GM23248 (cell line): ENCODE measurements at regions not wholly inside any gene's neighbourhood (a gene's known extent, or its start where the extent isn't known, plus 50 kb on each side); places are given as distances from the start of the nearest gene placed in this dataset.
A peak's percentile ranks its signal among the peaks of the same experiment; 100 is the strongest.

Source experiments
- DNase-seq: peaks from one replicate; pipeline ENCODE4 v3.0.0-alpha.2; 2015
- H2AFZ ChIP-seq: fragments of 200-600 bp; sonication (generic); 2 replicates; pipeline ENCODE4 v1.6.1; 2016; ENCODE audit warnings: antibody characterized with exemption
- H3F3A ChIP-seq: fragments of 200-600 bp; sonication (generic); 2 replicates; pipeline ENCODE4 v1.6.1; 2016; ENCODE audit warnings: mild to moderate bottlenecking, antibody characterized with exemption, mixed run types; ENCODE audit not compliant: insufficient read depth
- H3K27ac ChIP-seq: fragments of 200-600 bp; sonication (generic); 2 replicates; pipeline ENCODE4 v1.5.1; 2016; ENCODE audit warnings: mild to moderate bottlenecking
- H3K27me3 ChIP-seq: fragments of 200-600 bp; sonication (generic); replicated peaks from 2 replicates; pipeline ENCODE4 v1.6.1; 2016; ENCODE audit warnings: mild to moderate bottlenecking; ENCODE audit not compliant: insufficient read depth
- H3K36me3 ChIP-seq: fragments of 200-600 bp; sonication (generic); 2 replicates; pipeline ENCODE4 v1.6.1; 2016; ENCODE audit warnings: low read depth, mild to moderate bottlenecking
- H3K4me1 ChIP-seq: fragments of 200-600 bp; sonication (generic); 2 replicates; pipeline ENCODE4 v1.6.1; 2016; ENCODE audit warnings: mild to moderate bottlenecking; ENCODE audit not compliant: insufficient read depth
- H3K4me2 ChIP-seq: fragments of 200-600 bp; sonication (generic); one replicate; pipeline ENCODE4 v1.6.1; 2016; ENCODE audit warnings: mild to moderate bottlenecking; ENCODE audit not compliant: unreplicated experiment
- H3K4me3 ChIP-seq: fragments of 200-600 bp; sonication (generic); 2 replicates; pipeline ENCODE4 v1.5.1; 2016; ENCODE audit warnings: mild to moderate bottlenecking
- H3K79me2 ChIP-seq: fragments of 200-600 bp; sonication (generic); 2 replicates; pipeline ENCODE4 v1.6.1; 2016; ENCODE audit warnings: mild to moderate bottlenecking; ENCODE audit not compliant: insufficient read depth
- H3K9ac ChIP-seq: fragments of 200-600 bp; sonication (generic); 2 replicates; pipeline ENCODE4 v1.6.1; 2016; ENCODE audit warnings: mild to moderate bottlenecking
- H3K9me2 ChIP-seq: fragments of 200-600 bp; sonication (generic); 2 replicates; pipeline ENCODE4 v1.6.1; 2016; ENCODE audit warnings: mixed run types, mild to moderate bottlenecking, moderate library complexity; ENCODE audit not compliant: insufficient read depth
- H3K9me3 ChIP-seq: fragments of 200-600 bp; sonication (generic); one replicate; pipeline ENCODE4 v1.6.1; 2017; ENCODE audit warnings: low read depth
- H4K20me1 ChIP-seq: fragments of 200-600 bp; sonication (generic); 2 replicates; pipeline ENCODE4 v1.6.0; 2016; ENCODE audit not compliant: insufficient read depth
- EZH2 ChIP-seq: fragments of 200-600 bp; sonication (generic); IDR thresholded peaks from 2 replicates; pipeline ENCODE4 v1.6.1; 2018; ENCODE audit warnings: antibody characterized with exemption, mild to moderate bottlenecking; ENCODE audit not compliant: insufficient read depth, poor library complexity, severe bottlenecking
- EZH2phosphoT487 ChIP-seq: fragments of 200-600 bp; sonication (generic); IDR thresholded peaks from 2 replicates; pipeline ENCODE4 v1.6.1; 2018; ENCODE audit warnings: antibody characterized with exemption, moderate library complexity, mild to moderate bottlenecking, low read depth; ENCODE audit not compliant: insufficient read depth
- WGBS, 2 experiments: methylation state at CpG; one replicate each; pipeline ENCODE4 v1.1.6; 2015 to 2017; ENCODE audit warnings: low lambda C conversion rate in 2 of 2, low coverage in 1 of 2; ENCODE audit errors: missing lambda C conversion rate in 2 of 2; 5-methylcytosine and 5-hydroxymethylcytosine counted together
- in situ Hi-C: fragments of 300-500 bp; cut with MboI; formaldehyde crosslinking; loops from 2 replicates; pipeline ENCODE4 v1.15.0; 2020

GRCh38 chr12:88707800-88708199 lies 127.5 kb upstream of the KITLG start:
- in situ Hi-C loops = no loop called here
- Histone ChIP-seq H2AFZ (no peak overlapping the region), H3K4me3 (no peak overlapping the region), H3K4me1 (no peaks in the 10 kb centered on the region), H3K4me2 (no peak overlapping the region), H3K9ac (no peak overlapping the region), H3K36me3 (no peaks in the 10 kb centered on the region), H3K9me2 (no peaks in the 10 kb centered on the region), H3K27me3 (no peaks in the 10 kb centered on the region), H3K27ac (no peak overlapping the region), H4K20me1 (no peaks in the 10 kb centered on the region), H3F3A (no peaks in the 10 kb centered on the region), H3K9me3 (no peaks in the 10 kb centered on the region), H3K79me2 (no peaks in the 10 kb centered on the region)
- no peak for TF ChIP-seq EZH2
- no peak for TF ChIP-seq EZH2phosphoT487
- 87 to 89% methylated on average over 2 of the region's 2 CpGs for WGBS, 2 experiments
- no peak for DNase-seq

GRCh38 chr12:88706286-88706685 lies 126.0 kb upstream of the KITLG start:
- no peaks in the 10 kb centered on the region for H4K20me1 ChIP-seq
- H2AFZ ChIP-seq = no peak overlapping the region
- DNase-seq = peak; percentile 25
- no peaks in the 10 kb centered on the region for H3F3A ChIP-seq
- H3K4me2 ChIP-seq = no peak overlapping the region
- H3K9me3 ChIP-seq = no peaks in the 10 kb centered on the region
- H3K9me2 ChIP-seq = no peaks in the 10 kb centered on the region
- H3K79me2 ChIP-seq = no peaks in the 10 kb centered on the region
- H3K4me3 ChIP-seq = no peak overlapping the region
- no peaks in the 10 kb centered on the region for H3K4me1 ChIP-seq
- no peak overlapping the region for H3K9ac ChIP-seq
- no peaks in the 10 kb centered on the region for H3K27me3 ChIP-seq
- no peak overlapping the region for H3K27ac ChIP-seq
- no peak for TF ChIP-seq EZH2
- TF ChIP-seq EZH2phosphoT487 = no peak
- no peaks in the 10 kb centered on the region for H3K36me3 ChIP-seq
- in situ Hi-C loops = no loop called here

GRCh38 chr12:88703790-88704189 lies 123.5 kb upstream of the KITLG start:
- Histone ChIP-seq H3K27me3 (no peaks in the 10 kb centered on the region), H4K20me1 (no peaks in the 10 kb centered on the region), H3K4me3 (no peak overlapping the region), H3K36me3 (no peaks in the 10 kb centered on the region), H3K9ac (no peak overlapping the region), H3K4me1 (no peaks in the 10 kb centered on the region), H2AFZ (no peak overlapping the region), H3K4me2 (no peak overlapping the region), H3F3A (no peaks in the 10 kb centered on the region), H3K9me2 (no peaks in the 10 kb centered on the region), H3K27ac (no peak overlapping the region), H3K79me2 (no peaks in the 10 kb centered on the region), H3K9me3 (no peaks in the 10 kb centered on the region)
- whole genome bisulfite sequencing, 2 experiments = 87 to 94% methylated on average over 3 of the region's 3 CpGs
- in situ Hi-C loops = no loop called here
- peak; percentile 10 for DNase-seq
- TF ChIP-seq EZH2phosphoT487 = no peak
- no peak for TF ChIP-seq EZH2

GRCh38 chr12:88698471-88698870 lies 118.2 kb upstream of the KITLG start:
- Histone ChIP-seq H3K27ac (no peak overlapping the region), H3K79me2 (no peaks in the 10 kb centered on the region), H3F3A (no peaks in the 10 kb centered on the region), H3K4me1 (no peaks in the 10 kb centered on the region), H3K4me2 (no peak overlapping the region), H4K20me1 (no peaks in the 10 kb centered on the region), H3K4me3 (no peak overlapping the region), H3K9me2 (no peaks in the 10 kb centered on the region), H2AFZ (no peak overlapping the region), H3K9me3 (no peaks in the 10 kb centered on the region), H3K36me3 (no peaks in the 10 kb centered on the region), H3K27me3 (no peaks in the 10 kb centered on the region), H3K9ac (no peak overlapping the region)
- in situ Hi-C loops = no loop called here
- no peak for DNase-seq
- no peak for TF ChIP-seq EZH2
- no peak for TF ChIP-seq EZH2phosphoT487
- WGBS, 2 experiments = 84 to 86% methylated on average over 3 of the region's 3 CpGs

- DNase-seq = peak; percentile 31
- no peak overlapping the region for H3K9ac ChIP-seq
- no peaks in the 10 kb centered on the region for H3K36me3 ChIP-seq
- H2AFZ ChIP-seq = no peak overlapping the region
- H3K79me2 ChIP-seq = no peaks in the 10 kb centered on the region
- TF ChIP-seq EZH2phosphoT487 (no peak), EZH2 (no peak)
- H3F3A ChIP-seq = no peaks in the 10 kb centered on the region
- 88 to 94% methylated on average over 1 of the region's 1 CpG for WGBS, 2 experiments
- H3K9me3 ChIP-seq = no peaks in the 10 kb centered on the region
- H4K20me1 ChIP-seq = no peaks in the 10 kb centered on the region
- in situ Hi-C loops = no loop called here
- H3K4me1 ChIP-seq = no peaks in the 10 kb centered on the region; the same call in 1 of the 2 replicates
- H3K4me3 ChIP-seq = no peak overlapping the region
- no peak overlapping the region for H3K27ac ChIP-seq
- H3K9me2 ChIP-seq = no peaks in the 10 kb centered on the region
- H3K4me2 ChIP-seq = no peak overlapping the region
- H3K27me3 ChIP-seq = no peaks in the 10 kb centered on the region
Measured at GRCh38 chr12:88693837-88694445, 113.7 kb upstream of the KITLG start.
